GM12892 (cell line): ENCODE measurements at regions not wholly inside any gene's neighbourhood (a gene's known extent, or its start where the extent isn't known, plus 50 kb on each side); places are given as distances from the start of the nearest gene placed in this dataset.

Experiments
- POLR2A ChIP-seq: IDR thresholded peaks from 2 replicates; pipeline ENCODE4 v1.6.1; 2011; ENCODE audit warnings: low read depth, low read length, control low read depth
- POLR2AphosphoS5 ChIP-seq: IDR thresholded peaks from 2 replicates; pipeline ENCODE4 v1.6.1; 2011; ENCODE audit warnings: low read depth, low read length, control low read depth
- TAF1 ChIP-seq: IDR thresholded peaks from 2 replicates; pipeline ENCODE4 v1.6.1; 2011; ENCODE audit warnings: low read depth, mild to moderate bottlenecking, control low read depth, low read length, borderline replicate concordance

GRCh38 chr17:13442361-13442760 is 159.4 kb downstream of the HS3ST3A1 start:
- no peak for TF ChIP-seq POLR2A
- TF ChIP-seq TAF1 = no peak
- no peak for TF ChIP-seq POLR2AphosphoS5
